SK-N-SH treated with all-trans-retinoic acid at 6 μM for 48 hours (cell line): ENCODE measurements at regions not wholly inside any gene's neighbourhood (a gene's known extent, or its start where the extent isn't known, plus 50 kb on each side); places are given as distances from the start of the nearest gene placed in this dataset.

Experiments
- OSR1 ChIP-seq: fragments of 250-450 bp; sonication (Bioruptor Pico); IDR thresholded peaks from 2 replicates; pipeline ENCODE4 v1.8.0; 2022; ENCODE audit warnings: moderate library complexity, mild to moderate bottlenecking, inconsistent platforms
- RARB ChIP-seq: fragments of 250-450 bp; sonication (Bioruptor Pico); IDR thresholded peaks from 2 replicates; pipeline ENCODE4 v1.8.0; 2021; ENCODE audit warnings: mild to moderate bottlenecking, moderate library complexity
- ZNF8 ChIP-seq: fragments of 450-650 bp; formaldehyde crosslinking; IDR thresholded peaks from 2 replicates; pipeline ENCODE4 v1.5.0; 2020; ENCODE audit warnings: mild to moderate bottlenecking, moderate library complexity
- TF ChIP-seq, protein P1 (sequence below): fragments of 250-450 bp; sonication (Bioruptor Pico); IDR thresholded peaks from 2 replicates; pipeline ENCODE4 v1.8.0; 2020; ENCODE audit warnings: mild to moderate bottlenecking, moderate library complexity, borderline replicate concordance
- TF ChIP-seq, protein P2 (sequence below): fragments of 250-450 bp; sonication (Bioruptor Pico); IDR thresholded peaks from 2 replicates; pipeline ENCODE4 v1.8.0; 2021; ENCODE audit warnings: low read depth, mild to moderate bottlenecking, moderate library complexity, borderline replicate concordance

DNA sequence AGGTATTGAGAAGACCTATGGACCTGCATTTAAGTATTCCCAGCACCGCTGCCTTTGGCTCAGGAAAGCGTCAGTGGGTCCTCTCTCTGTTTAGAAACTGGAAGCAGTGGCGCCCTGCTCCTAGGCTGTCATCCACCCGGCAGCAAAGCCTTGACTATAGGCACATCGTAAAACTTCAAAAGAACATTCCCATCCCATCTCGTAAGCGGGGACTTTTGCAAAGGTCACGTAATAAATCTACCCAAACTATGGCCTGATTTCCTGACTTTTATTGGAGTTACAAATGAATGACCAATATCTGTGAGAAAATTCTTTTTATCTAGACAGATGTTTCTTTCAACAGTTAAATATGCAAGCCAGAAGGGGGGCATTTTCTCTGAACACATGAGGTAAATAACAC, 115.8 kb upstream of the TCERG1L start:
- TF ChIP-seq RARB (no peak), ZNF8 (CRISPR knock-in tag) (no peak), OSR1 (CRISPR knock-in tag) (no peak)
- TF ChIP-seq, protein P1, sequence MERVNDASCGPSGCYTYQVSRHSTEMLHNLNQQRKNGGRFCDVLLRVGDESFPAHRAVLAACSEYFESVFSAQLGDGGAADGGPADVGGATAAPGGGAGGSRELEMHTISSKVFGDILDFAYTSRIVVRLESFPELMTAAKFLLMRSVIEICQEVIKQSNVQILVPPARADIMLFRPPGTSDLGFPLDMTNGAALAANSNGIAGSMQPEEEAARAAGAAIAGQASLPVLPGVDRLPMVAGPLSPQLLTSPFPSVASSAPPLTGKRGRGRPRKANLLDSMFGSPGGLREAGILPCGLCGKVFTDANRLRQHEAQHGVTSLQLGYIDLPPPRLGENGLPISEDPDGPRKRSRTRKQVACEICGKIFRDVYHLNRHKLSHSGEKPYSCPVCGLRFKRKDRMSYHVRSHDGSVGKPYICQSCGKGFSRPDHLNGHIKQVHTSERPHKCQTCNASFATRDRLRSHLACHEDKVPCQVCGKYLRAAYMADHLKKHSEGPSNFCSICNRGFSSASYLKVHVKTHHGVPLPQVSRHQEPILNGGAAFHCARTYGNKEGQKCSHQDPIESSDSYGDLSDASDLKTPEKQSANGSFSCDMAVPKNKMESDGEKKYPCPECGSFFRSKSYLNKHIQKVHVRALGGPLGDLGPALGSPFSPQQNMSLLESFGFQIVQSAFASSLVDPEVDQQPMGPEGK (CRISPR knock-in tag) = no peak
- TF ChIP-seq, protein P2, sequence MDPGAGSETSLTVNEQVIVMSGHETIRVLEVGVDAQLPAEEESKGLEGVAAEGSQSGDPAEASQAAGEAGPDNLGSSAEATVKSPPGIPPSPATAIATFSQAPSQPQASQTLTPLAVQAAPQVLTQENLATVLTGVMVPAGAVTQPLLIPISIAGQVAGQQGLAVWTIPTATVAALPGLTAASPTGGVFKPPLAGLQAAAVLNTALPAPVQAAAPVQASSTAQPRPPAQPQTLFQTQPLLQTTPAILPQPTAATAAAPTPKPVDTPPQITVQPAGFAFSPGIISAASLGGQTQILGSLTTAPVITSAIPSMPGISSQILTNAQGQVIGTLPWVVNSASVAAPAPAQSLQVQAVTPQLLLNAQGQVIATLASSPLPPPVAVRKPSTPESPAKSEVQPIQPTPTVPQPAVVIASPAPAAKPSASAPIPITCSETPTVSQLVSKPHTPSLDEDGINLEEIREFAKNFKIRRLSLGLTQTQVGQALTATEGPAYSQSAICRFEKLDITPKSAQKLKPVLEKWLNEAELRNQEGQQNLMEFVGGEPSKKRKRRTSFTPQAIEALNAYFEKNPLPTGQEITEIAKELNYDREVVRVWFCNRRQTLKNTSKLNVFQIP (CRISPR knock-in tag) = no peak
